DMS79 (cell line): ENCODE measurements at regions not wholly inside any gene's neighbourhood (a gene's known extent, or its start where the extent isn't known, plus 50 kb on each side); places are given as distances from the start of the nearest gene placed in this dataset.
A peak's percentile ranks its signal among the peaks of the same experiment; 100 is the strongest.
"Not testable (repeated sequence)": the region's sequence is repeated elsewhere in the genome, so short reads cannot be mapped to it uniquely, and the experiment has no call there.

Experiments used
- DNase-seq: peaks from one replicate; lab custom pipeline; 2025; lab: John Stamatoyannopoulos, UW

DNA sequence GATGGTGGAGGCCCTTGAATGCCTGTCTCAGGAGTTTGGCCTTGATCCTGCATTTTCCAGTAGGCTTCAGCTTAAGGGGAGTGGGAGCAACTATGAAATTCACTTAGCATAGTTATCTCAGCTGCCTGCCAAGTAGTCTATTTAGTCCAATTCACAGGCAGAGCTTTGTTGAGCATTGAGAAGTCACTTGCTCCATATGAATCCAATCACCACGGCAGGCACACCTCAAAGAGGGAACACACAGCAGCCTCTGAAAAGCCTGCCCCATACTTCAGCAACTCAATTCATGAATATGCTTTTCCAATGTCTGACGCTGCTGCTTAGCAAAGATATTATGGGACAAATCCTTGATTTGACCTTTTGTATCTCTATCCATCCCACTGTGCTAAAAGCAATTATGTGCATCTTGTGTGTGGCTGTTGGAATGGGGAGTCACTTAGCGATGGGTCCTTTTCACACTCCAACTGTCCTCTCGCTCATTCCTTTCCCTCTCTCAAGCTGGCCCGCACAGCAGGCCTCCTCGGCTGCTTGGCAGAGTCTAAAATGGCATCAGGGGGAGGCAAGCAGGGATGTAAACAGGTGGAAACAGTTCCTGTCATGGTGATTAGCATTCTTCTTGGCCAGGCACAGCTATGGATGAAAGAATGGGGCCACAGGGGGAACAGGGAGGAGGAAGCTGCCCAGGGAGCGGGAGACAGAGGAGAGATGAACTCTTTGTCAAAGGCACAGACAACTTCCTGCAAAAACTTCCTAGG, 56.0 kb upstream of the LRPPRC start:
- no peak for DNase-seq

GRCh38 chr2:44052584-44052983, 56.8 kb upstream of the LRPPRC start:
- no peak for DNase-seq

- DNase-seq: no peak
These were observed 57.3 kb upstream of the LRPPRC start for GRCh38 chr2:44053052-44053451.

DNA sequence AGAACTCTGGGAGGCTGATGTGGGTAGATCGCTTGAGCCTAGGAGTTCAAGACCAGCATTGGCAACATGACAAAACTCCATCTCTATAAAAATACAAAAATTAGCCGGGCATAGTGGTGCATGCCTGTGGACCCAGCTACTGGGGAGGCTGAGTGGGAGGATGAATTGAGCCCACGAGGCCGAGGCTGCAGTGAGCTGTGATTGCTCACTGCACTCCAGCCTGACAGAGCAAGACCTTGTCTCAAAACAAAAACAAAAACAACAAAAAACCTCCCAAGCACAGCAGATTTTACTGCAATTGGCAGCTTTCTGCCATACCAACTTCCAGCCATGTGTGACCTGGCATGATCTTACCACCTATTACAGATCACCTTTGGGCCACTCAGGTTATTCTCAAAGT, 57.7 kb upstream of the LRPPRC start:
- DNase-seq: no peak

- no peak for DNase-seq
These were observed 59.4 kb upstream of the LRPPRC start for GRCh38 chr2:44055229-44055628.

DNA sequence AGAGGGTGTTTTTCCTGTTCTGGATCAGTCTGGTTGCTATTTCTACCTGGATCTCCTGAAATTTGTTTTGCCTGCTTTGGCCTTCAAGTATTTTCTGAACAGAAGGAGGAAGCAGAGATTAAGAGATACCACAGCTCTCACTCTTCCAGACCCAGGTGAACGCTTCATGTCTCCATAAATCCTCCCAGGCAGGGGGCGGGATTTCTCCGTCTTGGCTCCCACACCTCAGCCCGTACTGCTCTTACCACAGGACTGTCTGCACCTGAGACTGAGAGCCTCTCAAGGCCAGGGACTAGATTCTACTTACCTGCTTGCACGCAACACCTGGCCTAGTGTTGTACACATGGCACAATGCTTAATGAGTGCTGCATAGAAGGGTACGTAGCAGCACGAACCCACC, 59.9 kb upstream of the LRPPRC start:
- DNase-seq: peak; percentile 45

DNA sequence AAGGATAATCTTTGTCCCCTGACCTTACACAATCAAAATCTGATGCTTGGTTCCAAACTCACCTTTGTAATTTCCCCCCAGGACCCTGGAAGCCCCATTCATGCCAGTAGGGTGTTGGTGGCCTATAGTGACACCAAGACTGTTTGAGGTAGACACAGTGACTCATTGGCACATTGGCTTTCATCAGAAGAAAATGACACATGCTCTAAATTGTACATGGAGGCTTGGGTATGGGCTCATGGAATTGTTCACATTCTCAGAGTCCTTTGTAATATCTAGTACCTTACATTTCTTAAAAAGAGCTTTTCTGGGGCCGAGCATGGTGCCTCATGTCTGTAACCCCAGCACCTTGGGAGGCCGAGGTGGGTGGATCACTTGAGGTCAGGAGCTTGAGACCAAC, 61.2 kb upstream of the LRPPRC start:
- DNase-seq: no peak

DNA sequence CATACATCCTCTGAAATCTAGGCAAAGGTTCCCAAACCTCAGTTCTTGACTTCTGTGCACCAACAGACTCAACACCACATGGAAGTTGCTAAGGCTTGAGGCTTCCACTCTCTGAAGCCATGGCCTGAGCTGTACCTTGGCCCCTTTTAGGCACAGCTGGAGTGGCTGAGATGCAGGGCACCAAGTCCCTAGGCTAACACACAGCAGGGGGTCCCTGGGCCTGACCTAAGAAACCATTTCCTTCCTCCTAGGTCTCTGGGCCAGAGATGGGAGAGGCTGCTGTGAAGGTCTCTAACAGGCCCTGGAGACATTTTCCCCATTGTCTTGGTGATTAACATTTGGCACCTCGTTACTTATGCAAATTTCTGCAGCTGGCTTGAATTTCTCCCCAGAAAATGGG, 64.5 kb upstream of the LRPPRC start:
- DNase-seq: not testable (repeated sequence)

DNA sequence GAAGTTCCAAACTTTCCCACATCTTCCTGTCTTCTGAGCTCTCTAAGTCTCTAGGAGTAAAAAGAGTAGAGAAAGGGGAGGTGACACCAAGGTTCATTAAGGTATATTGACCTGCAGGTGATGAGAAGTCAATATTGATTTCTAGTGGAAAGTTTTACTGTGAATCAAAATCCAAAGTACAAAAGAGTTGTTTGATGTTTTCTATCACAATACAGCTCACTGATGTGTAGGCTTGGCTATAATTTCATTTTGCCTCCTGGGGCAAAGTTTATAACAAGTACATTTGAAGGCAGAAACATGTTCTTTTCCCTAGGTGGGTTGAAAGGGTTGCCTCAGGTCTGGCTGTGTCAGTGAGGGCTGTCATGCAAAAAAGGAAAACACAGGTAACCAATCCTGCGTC, 65.2 kb upstream of the LRPPRC start:
- DNase-seq: no peak

DNA sequence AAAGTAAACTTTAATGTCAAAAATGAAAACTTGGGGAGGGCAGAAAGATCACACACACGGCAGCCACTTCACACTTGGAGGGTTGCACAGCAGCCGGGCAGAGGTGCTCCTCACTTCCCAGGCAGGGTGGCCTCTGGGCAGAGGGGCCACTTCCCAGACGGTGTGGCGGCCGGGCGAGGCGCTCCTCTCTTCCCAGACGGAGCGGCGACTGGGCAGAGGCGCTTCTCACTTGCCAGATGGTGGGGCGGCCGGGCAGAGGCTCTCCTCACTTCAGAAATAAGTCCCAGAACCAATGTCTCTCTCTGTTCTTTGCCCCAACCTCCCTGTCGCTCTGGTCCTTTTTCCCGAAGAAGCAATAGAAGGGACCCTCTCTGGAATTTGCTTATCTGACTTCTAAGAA, 65.7 kb upstream of the LRPPRC start:
- no peak for DNase-seq

GRCh38 chr2:44061876-44062275, 66.1 kb upstream of the LRPPRC start:
- DNase-seq: no peak

DNA sequence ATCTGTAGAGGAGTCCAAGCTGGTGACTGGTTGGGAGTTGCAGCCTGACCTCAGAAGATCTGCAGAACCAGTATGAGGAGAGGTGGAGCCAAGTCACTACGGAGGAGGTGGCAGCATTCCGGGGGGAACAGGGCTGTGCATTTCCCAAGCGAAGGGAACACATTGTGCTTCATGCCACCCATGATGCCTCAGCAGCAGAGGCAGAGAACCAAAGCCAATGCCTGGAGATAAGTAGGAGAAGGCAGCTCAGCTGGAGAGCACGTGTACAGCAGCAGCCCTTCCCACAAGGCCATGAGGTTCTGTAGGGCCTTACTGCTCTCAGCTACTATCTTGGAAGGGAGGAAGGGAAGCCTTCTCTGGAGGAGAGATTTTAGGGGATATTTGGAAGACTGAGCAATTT, 67.2 kb upstream of the LRPPRC start:
- DNase-seq: no peak

DNA sequence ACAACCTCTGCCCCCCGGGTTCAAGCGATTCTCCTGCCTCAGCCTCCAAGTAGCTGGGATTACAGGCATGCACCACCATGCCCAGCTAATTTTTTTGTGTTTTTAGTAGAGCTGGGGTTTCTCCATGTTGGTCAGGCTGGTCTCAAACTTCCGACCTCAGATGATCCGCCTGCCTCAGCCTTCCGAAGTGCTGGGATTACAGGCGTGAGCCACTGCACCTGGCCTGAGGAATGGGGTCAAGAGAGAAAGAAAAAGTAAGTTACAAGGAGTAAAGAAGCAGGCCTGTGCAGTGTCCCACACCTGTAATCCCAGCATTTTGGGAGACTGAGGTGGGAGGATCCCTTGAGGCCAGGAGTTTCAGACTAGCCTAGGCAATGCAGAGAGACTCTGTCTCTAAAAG, 68.5 kb upstream of the LRPPRC start:
- DNase-seq: not testable (repeated sequence)

- DNase-seq: not testable (repeated sequence)
These were observed 71.4 kb upstream of the LRPPRC start for GRCh38 chr2:44067012-44067790.

DNA sequence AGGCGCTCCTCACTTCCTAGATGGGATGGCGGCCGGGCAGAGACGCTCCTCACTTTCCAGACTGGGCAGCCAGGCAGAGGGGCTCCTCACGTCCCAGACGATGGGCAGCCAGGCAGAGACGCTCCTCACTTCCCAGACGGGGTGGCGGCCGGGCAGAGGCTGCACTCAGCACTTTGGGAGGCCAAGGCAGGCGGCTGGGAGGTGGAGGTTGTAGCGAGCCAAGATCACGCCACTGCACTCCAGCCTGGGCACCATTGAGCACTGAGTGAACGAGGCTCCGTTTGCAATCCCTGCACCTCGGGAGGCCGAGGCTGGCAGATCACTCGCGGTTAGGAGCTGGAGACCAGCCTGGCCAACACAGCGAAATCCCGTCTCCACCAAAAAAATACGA, 72.0 kb upstream of the LRPPRC start:
- DNase-seq: not testable (repeated sequence)

GRCh38 chr2:44071454-44072046, 75.8 kb upstream of the LRPPRC start:
- DNase-seq: no peak

- DNase-seq: not testable (repeated sequence)
These were observed 77.9 kb upstream of the LRPPRC start for GRCh38 chr2:44073667-44074066.

DNA sequence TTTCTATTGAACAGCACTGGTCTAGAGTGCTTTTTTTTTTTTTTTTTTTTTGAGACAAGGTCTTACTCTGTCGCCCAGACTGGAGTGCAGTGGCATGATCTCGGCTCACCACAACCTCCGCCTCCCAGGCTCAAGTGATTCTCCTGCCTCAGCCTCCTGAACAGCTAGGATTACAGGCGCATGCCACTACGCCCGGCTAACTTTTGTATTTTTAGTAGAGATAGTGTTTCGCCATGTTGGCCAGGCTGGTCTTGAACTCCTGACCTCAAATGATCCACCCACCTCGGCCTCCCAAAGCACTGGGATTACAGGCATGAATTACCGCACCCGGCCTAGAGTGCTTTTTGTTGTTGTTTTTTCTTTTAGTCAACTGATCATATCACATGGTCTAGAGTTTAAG, 79.0 kb upstream of the LRPPRC start:
- not testable (repeated sequence) for DNase-seq

DNA sequence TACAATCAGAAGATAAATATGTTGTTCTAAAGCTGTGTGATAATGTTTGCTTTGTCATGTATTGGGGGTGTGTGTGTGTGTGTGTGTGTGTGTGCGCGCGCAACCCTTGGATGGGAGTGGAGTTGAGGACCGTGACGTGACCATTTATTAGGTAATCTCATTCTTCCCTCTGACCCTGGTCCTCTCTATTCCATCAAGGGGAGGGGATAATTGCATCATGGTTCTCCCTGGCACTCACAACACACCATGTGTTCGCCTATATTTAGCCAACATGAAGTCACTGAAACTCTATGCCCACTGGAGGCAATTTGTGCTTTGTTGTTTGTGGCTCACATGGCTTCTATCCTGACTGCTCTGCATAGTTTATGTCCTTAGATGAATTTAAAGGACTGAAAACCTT, 79.8 kb upstream of the LRPPRC start:
- DNase-seq: no peak

GRCh38 chr2:44077942-44078511, 82.2 kb upstream of the LRPPRC start:
- DNase-seq: no peak

GRCh38 chr2:44079686-44080085, 83.9 kb upstream of the LRPPRC start:
- DNase-seq: no peak

- DNase-seq: no peak
These were observed 85.6 kb upstream of the PPM1B start for GRCh38 chr2:44083054-44083453.

- DNase-seq: no peak
These were observed 83.8 kb upstream of the PPM1B start for GRCh38 chr2:44084850-44085249.
